GM18498 (cell line): ENCODE measurements at regions not wholly inside any gene's neighbourhood (a gene's known extent, or its start where the extent isn't known, plus 50 kb on each side); places are given as distances from the start of the nearest gene placed in this dataset.
"Not testable (repeated sequence)": the region's sequence is repeated elsewhere in the genome, so short reads cannot be mapped to it uniquely, and the experiment has no call there.

ENCODE experiments used
- ATAC-seq: cut with Tn5 transposase; IDR thresholded peaks from one replicate; pipeline ENCODE4 v1.9.1; 2021; ENCODE audit warnings: mild to moderate bottlenecking, moderate library complexity; ENCODE audit not compliant: unreplicated experiment

DNA sequence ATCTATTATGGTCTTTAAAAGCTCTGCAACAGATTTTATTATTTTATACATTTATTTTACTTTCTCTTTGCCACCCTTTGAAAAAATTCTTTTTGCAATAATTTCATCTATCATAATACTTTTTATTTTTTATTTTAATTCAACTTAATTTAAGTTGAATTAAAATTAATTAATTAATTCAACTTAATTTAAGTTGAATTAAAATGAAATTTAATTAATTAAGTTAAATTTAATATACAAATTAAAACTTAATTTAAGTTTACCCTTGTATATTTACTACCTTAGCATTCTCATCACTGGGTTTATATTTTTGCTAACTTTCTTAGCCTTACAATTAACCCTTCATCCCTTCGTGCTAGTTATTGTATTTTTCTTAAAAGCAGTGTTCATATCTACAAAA lies 301.4 kb downstream of the SLITRK5 start:
- no peak for ATAC-seq

DNA sequence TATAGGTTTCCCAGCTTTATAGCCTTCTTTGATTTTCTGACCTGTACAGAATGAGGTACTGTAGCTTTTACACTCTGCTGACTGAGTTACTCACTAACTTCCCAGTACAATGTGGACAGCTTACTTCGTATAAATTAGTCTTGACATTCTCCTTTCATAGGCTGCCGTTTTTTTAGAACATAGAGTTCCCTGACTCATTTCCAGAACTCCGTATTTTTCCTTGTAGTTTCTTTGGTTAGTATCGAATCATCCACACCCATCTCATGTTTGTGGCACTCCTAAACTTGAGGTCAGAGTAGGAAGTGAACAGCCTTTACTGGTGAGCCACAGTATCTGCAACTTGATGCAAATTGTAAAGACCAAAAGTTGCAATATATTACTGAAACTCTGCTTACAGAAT lies 303.9 kb downstream of the SLITRK5 start:
- ATAC-seq: no peak

DNA sequence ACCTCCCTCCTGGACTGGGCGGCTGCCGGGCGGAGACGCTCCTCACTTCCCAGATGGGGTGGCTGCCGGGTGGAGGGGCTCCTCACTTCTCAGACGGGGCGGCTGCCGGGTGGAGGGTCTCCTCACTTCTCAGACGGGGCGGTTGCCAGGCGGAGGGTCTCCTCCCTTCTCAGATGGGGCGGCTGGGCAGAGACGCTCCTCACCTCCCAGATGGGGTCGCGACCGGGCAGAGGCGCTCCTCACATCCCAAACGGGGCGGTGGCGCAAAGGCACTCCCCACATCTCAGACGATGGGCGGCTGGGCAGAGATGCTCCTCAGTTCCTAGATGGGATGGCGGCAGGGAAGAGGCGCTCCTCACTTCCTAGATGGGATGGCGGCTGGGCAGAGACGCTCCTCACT lies 305.5 kb downstream of the SLITRK5 start:
- ATAC-seq: not testable (repeated sequence)

DNA sequence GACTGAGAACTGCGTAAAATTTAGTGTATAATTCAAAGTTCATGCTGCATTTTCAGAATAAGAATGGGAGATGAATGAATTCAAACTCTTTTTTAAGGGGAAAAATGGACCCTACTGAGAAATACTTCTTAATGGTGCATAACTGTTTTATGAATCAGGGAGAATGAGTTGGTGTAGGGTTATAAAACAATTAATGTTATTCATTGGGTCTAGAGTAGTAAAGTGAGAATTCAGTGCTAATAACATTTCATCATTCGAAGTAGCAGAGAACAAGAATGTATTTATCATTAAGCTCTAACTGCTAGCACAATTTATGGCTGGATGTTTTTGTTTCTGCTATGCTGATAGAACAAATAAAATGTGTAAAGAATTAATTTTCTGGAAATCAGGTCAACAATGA lies 310.2 kb downstream of the SLITRK5 start:
- no peak for ATAC-seq

DNA sequence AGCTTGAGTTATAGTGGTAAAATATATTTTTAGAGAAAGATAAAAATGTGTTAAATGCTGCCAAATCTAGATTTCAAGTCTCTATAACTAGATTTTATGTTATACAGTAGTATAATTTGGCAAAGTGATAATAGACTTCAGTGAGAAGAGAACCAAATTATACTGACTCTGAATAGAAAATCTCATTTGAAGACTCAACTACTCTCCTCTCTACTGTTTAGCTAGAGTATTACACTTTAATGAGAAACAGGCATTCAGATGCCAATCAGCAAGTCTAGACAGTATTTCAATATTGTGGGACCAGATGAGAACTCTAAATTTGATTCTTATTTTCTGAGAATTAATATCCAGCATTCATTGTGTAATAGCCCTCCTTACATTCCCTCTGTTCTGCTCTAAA lies 311.2 kb downstream of the SLITRK5 start:
- ATAC-seq: no peak

DNA sequence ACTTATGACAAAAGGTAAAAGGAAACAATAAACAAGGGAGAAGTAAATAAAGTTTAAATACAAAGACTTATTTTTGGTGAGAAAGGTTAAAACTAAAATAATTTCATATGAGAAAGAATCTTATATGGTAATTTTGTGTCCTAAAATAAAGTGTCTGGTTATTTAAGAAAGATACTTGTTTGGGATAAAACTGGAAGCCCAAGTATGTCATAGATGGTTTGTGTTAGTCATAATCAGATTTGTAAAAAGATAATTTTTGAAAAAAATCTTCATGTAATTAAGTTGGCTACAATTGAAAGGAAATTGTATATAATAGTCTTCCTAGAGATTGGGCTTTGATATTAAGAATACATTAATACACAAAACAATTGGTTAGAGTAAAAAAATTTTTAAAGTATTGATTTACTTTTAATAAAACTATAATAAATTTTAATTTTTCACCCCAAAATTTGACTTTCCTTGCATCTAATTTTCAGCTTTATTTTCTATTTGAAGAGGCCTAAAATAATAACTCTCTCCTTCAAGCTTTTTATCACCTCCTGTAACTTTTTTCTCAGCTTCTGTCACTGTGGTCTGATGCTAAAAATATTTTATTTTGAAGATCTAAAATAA lies 315.6 kb downstream of the SLITRK5 start:
- ATAC-seq: no peak

DNA sequence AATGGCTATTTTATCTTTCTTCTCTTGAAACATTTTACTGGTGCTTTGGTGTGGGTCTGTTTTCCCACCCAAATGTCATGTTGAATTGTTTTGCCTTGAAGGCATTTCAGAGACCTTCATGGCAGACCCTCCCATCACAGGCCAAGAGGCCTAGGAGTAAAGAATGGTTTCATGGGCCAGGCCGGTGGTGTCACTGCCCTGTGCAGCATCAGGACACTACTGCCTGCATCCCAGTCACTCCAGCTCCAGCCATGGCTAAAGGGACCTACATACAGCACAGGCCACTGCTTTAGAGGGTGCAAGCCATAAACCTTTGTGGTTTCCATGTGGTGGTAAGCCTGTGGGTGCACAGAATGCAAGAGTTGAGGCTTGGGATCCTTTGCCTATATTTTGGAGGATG lies 326.9 kb downstream of the SLITRK5 start:
- ATAC-seq: no peak

DNA sequence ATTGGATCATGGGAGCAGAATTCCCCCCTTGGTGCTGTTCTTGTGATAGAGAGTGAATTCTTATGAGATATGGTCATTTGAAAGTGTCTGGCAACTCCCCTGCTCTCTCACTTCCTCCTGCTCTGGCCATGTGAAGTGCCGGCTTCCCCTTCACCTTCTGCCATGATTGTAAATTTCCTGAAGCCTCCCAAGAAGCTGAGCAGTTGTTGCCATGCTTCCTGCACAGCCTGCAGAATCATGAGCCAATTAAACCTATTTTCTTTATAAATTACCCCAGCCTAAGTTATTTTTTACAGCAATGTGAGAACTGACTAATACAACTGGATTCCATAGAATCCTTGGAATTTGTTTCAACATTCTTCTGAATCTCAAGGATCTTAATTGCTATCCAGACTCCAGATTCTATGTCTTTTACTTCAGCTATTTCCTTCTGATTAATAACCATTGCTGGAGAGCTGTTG lies 328.1 kb downstream of the SLITRK5 start:
- ATAC-seq: no peak

DNA sequence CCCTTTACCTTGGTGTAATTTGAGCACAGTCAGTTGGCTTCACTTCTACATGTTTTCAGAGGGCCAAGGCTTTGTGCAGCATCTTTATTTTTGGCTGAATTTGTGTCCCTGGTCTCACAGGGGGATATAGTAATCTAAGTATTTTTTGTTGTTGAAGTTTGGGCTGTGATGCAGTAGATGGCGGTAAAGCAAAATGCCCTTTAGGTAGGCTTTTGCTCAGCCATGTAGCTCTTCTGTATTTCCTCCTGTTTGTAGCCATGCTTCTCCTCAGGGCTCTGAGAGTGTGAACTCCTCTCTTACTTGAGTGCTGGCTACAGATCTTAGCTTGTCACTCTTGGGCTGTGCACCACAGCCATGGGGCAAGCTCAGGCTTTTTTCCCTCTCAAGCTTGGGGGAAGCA lies 328.6 kb downstream of the SLITRK5 start:
- no peak for ATAC-seq

DNA sequence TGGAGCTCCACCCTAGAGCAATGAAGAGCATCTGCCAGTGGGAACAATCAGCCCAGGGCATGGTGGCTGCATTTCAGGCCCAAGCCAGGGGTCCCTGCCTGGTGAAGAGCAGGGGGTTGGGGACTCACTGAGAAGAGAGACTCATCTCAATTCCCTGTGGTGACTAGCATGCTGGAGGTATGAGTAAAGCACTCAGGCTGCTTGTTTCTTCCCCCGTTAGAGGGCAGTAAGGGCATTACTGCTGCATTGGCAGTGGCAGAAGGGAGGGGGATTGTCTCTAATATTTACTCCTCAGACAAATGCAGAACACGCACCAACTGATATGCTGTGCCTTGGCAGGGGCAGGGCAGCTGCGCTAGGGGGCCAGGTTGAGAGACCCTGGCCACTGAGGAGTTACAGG lies 329.1 kb downstream of the SLITRK5 start:
- no peak for ATAC-seq

DNA sequence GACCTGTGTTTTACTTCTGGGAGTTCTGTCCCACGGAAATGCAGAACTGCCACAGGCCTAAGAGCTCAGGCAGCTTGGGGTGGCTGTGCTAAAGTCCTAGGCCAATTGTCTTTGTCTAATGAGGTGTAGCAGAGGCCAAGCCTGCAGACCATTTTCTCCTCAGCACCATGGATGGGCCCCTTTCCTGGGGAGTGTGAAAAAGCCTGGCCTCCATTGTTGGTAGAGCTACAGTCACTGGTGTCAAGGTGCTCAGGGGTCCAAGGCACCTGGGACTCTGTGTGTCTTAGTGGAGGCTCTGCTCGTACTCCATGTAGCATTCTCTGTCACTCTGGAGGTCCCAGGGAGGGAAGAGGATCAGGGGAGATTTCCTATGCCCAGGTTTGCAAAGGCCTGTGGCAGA lies 329.6 kb downstream of the SLITRK5 start:
- ATAC-seq: no peak

DNA sequence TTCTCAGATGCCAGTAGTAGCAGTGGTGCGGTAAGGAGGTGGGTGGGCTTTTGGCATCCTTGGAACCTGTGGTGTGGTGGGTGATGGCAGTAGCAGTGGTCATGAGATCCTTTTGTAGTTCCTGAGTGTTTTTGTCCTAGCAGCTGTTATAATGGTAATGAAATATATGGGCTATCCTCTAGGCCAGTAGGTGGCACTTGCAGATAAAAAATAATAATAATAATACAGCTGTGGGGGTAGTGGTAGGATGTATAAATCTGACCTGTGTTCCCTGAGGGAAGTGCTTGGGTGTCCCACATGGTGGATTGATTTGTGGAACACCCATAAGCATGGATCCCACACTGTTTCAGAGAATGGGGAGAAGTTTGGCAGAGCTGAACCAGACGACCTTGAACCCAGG lies 334.0 kb downstream of the SLITRK5 start:
- ATAC-seq: no peak

DNA sequence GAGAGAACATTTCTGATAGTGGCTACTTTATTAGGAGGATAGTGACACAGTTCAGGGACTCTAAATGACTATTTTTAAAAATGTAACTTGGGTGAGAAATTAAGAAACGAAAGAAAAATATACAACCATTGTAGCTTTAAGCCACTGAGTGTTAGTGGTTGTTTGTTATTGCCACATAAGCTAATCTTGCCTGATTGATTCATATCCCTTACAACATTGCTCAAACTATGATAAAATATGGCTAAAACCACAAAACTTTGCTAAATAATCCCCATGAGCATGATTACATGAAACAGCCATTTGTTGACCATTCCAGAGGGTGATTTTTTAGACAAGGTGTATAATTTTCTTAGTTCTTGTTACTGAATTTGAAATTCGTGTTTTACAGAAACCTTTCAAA lies 343.4 kb downstream of the SLITRK5 start:
- ATAC-seq: no peak

DNA sequence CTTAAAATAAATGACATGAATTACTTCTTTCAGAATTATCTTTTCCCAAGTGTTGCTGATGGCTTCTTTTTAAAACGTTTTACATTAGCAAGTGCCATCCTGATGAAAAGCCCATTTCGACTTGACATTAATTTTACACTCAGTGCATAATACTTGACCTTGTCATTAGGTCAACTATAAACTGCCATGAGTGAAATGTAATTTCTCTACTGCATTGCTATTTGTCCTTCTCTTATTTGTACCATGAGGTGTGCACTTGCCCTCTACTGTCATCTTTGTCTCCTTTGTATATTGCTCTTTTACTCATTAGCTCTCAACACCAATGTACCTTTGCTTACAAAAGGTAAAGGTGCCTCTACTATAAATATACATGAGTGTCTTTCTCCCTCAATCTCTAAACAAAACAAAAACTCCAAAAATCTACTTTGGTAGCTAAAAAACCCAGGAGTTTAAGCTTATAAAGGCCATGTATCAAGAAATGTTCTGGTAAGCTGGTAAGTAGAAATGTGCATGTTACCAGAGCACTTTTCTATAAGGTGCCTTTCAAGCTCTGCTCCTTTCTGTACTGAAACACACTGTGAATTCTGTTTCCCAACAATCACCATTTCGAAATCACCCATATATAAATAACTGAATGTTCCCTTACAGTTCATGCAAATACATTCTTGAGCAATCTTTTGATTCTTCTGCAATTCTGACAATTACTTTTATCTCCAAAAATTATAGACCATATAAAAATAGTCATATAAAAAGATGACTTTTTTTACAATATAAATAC lies 351.4 kb downstream of the SLITRK5 start:
- no peak for ATAC-seq

DNA sequence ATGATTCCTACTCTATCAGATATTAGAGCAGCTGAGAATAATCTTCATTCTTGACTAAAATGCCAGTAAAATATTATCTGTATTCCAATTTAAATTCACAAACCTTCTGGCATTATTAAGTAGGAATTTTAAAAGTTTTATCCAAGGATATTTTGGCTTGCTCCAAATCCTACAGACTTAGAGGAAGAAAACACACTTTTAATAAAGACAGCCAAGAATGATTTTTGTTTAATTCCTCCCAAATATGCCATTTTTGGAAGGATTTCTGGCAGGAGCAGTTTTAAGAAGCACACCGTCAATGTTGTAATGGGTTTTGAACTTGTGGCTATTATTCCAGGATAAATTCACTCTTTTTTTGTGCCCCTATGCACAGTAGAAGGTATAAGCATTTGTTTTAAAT lies 355.1 kb downstream of the SLITRK5 start:
- no peak for ATAC-seq

DNA sequence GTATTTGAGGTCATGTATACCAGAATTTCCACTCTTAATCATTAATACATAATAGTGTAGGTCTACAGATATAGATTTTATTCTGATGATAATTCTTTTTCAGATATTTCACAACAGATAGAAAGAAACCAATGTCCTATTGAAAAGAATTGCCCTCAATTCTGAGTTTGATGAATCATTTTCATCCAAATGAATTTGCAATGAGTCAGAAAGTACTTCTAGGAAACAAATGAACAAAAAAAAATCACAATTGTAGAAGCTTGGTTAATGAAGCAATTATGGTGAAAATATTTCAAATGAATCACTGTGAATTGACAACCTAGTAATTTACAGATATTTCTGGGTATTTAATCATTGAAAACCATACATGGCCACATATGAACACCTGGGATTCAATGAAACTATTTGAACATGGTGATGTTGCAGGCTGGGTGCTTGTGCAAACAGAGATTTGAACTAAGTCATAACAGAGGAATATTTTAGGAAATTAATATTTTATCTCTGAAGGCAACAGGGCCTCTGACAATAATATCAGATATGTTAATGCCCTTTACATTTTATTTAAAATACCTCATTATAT lies 360.9 kb downstream of the SLITRK5 start:
- ATAC-seq: no peak

DNA sequence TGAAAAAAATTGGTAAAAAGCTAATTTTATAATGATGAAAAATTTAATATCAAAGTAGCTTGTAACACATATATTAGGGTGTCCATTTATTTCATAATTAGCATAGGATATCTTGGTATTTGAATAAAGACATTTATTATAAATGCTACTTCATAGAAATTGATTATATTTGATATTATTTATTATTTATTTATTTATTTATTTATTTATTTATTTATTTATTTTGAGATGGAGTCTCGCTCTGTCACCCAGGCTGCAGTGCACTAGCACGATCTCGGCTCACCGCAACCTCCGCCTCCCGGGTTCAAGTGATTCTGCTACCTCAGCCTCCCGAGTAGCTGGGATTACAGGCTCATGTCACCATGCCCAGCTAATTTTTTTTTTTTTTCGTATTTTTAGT lies 365.0 kb downstream of the SLITRK5 start:
- not testable (repeated sequence) for ATAC-seq

DNA sequence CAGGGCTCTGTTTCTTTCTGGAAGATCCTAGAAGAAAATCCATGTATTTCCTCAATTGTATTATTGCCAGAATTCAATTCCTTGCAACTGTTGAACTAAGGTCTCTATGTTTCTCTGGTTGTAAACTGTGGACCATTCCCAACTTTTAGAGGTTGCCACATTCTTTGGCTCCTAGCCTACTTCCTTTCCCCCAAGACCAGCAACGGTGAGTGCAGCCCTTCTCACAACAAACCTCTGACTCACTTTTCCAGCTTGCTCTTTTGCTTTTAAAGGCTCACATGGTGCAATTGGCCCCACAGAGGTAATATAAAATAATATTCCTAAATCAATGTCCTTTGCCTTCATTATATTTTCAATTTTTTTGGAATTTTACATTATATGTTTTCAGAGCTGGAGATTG lies 371.3 kb downstream of the SLITRK5 start:
- ATAC-seq: no peak

DNA sequence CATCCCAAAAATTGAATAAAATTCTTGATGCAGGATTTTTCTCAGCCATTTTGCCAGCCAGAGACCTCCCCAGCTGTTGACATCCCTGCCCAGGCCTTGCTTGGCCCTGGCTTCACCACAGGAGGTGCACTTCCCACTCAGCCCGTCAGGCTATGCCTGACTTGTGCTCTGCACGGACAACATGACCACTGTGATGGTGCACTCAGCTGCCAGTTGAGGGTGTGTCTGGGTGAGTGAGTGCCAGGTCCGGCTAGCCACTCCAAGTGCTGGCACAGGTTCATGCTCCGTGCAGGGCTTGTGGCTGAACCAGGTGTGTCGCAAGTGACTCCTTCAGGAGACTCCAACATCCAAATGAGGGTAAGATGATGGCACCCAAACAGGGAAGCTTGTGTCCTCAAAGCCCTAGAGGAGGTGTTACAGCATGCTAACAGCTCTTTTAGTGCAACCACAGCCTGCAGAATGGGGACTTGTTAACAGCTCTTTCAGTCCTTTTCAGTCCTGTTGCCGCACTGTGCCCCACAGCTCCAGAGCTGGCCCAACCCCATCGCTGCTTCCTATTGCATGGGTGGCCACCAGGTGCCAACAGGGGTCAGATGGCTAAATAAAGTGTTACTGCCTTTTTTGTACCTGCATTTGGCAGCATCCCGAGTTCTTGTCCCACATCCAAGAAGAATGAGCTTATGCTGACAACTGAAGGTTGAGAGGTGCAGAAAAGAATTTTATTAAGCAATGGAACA lies 380.7 kb downstream of the SLITRK5 start:
- ATAC-seq: no peak

DNA sequence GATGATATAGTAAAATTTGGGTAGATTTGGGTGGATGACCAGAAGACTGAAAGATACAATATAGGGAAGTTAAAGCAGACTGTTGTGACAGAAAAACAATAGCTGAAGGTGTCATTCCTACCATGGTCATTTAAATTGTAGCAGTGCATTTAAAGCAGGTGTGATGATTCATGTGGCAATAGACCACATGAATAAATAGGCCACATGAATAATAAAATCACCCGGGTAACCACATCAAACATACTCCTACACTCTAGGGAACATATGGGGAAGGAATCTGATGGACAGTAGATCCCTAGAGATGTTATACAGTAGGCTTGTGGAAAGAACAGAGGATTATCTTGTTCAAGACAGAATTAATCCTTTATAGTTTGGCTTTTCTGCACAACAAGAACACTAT lies 392.6 kb downstream of the SLITRK5 start:
- no peak for ATAC-seq

DNA sequence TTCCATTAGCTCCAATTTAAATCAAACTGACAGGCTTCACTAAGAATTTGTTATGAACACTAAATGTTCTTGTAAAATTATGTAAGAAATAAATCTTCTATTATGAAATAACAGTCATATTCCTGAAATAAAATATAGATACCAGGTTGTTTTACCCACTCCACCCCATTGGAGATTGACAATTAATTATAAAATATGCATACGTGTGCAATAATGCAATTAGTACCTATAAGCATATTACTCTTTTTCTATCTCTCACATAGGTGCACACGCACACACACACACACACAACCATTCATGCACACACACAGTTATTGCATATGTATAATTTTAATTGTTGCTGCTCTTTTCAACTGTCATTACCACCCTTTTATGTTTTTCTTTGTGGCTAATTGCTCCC lies 395.7 kb downstream of the SLITRK5 start:
- no peak for ATAC-seq

DNA sequence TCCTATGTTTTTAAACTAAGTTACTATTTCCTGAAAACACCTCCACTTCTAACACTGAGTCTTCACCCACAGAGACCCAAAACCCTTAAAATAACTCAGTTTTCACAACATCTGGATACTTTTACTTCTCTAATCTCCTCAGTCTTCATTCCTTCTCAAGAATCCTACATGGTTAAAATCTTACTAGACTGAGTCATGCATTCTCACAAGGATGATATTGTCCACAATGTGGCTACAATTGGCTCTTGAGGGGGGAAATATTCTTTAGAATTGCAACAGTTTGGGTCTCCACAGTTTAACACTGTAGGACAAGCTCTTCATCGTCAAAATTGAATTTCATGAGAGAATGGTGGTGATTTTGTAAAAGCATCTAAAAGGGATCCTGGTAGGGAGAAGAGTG lies 397.1 kb downstream of the SLITRK5 start:
- ATAC-seq: no peak
